ENCODE measurements at regions not wholly inside any gene's neighbourhood (a gene's known extent, or its start where the extent isn't known, plus 50 kb on each side); places are given as distances from the start of the nearest gene placed in this dataset.
A peak's percentile ranks its signal among the peaks of the same experiment; 100 is the strongest.
"Not testable (repeated sequence)": the region's sequence is repeated elsewhere in the genome, so short reads cannot be mapped to it uniquely, and the experiment has no call there.

- DNase-seq, result no peak
These were observed 145.6 kb downstream of the HSD17B3 start for GRCh38 chr9:96156171-96156974.

GRCh38 chr9:96154081-96154480 lies 147.9 kb downstream of the HSD17B3 start:
- no peak for DNase-seq

GRCh38 chr9:96152550-96152949 lies 149.4 kb downstream of the HSD17B3 start:
- no peak for DNase-seq

DNA sequence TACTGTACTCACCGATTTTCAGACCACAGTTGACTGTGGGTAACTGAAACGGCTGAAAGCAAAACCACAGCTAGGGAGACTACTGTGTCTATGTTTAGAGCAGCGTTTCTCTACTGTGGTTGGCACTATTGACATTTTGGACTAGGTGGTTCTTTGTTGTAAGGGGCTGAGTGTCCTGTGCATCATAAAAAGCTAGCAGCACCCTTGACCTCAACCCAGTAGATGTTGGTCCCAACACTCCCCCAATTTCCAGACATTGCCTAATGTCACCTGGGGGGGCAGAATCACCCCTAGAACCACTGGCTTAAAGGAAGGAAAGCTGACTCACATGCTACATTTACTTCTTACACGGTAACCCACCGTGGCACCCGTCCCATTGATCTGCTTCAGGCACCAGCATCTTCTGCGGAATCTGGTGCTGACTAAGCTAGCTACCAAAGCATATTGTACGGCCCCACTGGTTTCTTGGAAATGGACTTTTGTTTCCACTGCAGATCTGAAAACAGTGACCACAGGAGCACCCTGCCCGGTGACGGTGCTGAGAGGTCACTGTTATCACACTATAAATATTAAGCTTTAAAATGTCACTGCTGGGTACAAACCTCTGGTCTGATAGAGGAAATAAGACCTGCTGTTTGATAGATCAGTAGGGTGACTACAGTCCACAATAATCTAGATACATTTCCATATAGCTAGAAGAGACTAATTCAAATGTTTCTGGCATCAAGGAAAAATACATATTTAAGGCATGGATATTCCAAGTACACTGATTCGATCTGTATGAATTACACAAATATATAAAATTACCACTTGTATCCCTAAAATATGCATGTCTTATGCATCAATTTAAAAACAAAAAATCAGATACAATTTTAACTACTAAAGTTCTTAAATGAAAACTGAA lies 151.4 kb downstream of the HSD17B3 start:
- DNase-seq, result no peak

GRCh38 chr9:96149533-96150280 lies 152.3 kb downstream of the HSD17B3 start:
- no peak for DNase-seq

- no peak for DNase-seq
These were observed 153.1 kb downstream of the HSD17B3 start for GRCh38 chr9:96148634-96149532.

DNA sequence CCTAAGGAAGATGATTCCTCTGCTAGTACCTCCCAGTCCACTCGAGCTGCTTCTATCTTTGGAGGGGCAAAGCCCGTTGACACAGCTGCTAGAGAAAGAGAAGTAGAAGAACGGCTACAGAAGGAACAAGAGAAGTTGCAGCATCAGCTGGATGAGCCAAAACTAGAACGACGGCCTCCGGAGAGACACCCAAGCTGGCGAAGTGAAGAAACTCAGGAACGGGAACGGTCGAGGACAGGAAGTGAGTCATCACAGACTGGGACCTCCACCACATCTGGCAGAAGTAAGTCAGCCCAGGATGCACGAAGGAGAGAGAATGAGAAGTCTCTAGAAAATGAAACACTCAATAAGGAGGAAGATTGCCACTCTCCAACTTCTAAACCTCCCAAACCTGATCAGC lies 154.9 kb downstream of the HSD17B3 start:
- not testable (repeated sequence) for DNase-seq

GRCh38 chr9:96141666-96142065 lies 160.3 kb downstream of the HSD17B3 start:
- DNase-seq, result no peak

- DNase-seq, result no peak
These were observed 160.9 kb downstream of the HSD17B3 start for GRCh38 chr9:96141128-96141474.

GRCh38 chr9:96140296-96141127 lies 161.5 kb downstream of the HSD17B3 start:
- DNase-seq, result no peak

DNA sequence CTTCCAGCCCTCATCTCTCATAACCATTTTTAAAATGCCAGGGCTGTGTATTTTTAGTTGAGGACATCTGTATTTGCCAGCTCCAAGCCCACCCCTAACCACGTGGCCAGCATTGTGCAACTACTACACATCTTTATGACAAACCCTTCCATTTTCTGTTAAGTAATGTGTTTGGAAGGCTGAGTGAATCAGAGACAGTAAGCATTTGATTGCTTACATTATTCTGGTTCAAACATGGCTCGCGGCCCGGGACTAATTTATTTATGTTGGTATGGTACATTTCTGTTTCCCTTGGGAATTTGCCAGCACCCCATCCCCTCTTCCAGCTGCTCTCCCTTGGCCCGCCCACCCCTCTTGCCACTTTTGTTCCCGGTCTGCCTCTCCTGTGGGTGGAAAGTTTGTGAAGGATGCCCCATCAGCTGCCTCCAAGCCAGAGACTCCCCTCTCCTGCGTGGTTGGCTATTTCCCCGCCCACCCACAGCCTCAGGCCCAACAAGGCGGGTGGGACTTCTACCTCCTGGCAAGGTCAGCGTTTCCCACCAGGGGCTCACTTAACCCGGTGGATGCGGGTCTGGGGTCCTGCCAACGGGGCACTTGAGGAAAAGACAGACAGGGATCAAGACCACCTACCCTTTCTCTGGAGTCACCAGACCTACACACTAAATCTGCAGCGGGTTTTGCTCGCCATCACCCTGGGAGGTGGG lies 162.2 kb downstream of the HSD17B3 start:
- no peak for DNase-seq

DNA sequence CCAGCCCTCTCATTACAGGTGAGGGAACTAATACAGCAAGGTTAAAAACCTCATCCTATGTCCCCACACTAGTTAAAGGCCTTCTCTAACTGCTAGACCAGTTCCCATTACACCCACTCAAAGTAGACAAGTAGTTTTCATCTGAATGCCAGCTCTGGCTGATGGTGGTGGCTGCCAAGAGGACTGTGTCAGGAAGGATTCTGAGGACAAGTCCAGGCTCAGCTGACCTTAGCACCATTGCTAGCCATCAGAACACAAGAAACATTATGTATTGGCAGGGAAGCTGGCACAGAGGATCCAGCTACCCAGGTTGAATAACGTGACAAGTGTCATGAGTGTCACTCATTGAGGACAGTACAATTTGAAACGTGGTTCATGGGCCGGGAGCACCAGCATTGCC lies 163.4 kb downstream of the HSD17B3 start:
- no peak for DNase-seq

DNA sequence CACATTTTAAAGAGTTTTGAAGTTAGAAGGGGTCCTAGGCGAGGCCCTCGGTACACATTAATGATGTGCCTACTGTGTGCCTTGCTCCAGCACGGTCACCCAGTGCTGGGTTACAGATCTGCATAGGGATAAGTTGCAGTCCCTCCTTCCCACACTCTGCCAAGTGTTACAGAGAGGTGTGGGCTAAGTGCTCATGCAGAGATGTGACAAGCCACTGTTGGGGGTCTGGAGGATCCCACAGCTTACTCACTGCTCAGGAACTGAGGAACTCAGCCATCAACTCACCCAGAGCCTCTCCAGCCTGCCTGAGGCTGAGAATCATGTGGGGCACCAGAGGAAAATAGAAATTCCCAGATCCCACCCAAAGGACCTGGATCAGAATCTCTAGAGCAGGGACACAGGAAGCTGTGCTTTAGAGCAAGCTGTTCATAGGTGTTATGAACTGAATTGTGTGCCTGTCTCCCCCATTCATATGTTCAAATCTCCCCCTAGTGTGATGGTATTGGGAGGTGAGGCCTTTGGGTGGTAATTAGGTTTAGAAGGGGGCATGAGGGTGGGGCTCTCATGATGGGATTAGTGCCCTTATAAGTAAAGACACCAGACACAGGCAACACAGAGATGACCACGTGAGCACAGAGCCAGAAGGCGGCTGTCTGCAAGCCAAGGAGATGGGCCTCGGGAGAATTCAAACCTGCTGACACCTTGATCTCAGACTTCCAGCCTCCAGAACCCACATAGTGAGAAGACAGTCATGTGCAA lies 164.1 kb downstream of the HSD17B3 start:
- no peak for DNase-seq

DNA sequence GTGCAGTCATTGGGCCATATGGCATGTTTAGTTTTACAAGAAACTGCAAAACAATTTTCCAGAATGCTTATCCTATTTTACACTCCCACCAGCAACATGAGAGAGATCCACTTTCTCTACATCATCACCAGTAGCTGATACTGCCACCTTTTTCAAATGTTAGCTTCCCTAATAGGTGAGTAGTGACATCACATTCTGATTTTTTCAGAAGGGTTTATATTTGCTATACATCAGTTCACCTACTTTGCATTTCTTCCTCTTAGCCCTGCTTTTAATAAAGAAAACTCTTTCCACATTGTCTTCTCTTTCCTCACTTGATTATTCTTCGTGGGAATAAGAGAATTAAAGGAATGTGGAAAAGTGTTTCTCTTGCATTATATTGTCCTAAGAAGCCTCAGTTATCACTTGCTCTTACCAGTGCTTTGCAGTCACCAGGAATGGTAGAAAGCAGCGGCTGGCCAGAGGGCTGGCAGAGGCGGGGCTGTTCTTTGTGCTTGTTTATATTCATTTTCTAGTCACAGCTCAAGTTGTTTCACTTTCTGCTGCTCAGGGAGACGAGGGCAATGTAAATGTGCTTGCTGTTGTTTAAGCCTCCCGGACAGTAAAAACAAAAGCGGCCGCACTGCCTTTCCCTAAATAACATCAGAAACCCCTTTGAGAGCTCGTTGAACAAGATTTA lies 164.8 kb downstream of the HSD17B3 start:
- peak; percentile 53 for DNase-seq

GRCh38 chr9:96135753-96136290 lies 166.2 kb downstream of the HSD17B3 start:
- no peak for DNase-seq

DNA sequence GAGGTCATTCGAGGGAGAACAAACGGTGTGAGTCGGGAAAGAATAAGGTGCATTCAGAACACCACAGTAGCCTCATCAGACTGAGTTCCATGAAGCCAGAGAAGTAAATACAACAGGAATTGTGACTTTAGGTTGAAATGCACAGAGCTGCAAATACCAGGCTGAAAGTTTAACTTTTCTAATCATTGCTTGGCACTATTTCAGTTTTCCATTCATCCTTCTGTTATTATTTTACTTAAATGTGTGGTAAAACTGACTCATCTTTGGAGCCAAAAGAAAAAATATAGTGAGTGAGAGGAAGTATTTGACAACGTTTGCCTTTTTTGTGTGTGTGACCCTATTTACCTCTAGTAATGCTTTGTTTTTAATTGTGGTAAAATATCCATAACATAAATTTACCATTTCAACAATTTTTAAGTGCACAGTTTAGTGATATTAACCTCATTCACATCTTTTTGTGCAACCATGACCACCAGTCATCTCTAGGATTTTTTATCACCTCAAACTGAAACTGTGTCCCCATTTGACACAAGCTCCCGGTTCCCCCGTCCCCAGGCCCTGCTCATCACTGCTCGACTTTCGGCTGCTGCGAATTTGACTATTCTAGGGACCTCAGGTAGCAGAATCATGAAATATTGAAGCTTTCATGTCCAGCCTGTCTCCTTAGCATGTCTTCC lies 166.8 kb downstream of the HSD17B3 start:
- no peak for DNase-seq

DNA sequence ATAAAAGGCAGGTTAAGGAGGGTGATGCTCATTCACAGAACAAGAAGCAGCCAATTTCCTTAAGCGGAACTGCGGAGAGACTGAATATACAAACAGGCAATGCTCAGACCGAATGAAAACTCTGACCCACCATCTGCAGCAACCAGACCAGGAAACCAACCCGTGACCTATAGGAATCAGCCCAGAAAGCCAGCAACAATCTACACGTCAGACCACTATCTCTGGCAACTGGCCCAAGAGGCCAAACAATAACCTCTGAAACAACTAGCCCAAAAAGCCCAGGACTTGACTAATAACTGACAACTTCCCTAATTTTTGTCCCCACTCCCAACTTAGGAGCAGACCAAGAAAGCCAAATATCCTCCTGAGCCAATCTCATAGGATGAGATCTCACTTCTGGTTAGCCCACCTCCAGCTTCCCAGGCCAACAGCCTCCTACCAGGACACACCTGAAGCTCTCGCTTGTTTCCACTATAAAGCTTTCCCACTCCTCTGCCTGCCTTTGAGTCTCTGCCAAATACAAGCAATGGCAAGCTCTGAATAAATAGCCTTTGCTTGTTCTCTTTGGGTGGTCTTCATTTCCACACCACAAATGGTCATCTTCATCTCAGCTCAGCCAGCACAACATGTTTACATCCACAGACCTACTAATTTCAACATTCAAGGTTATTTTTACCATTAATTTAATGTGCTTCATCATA lies 168.5 kb downstream of the HSD17B3 start:
- DNase-seq, result no peak

GRCh38 chr9:96131825-96132224 lies 170.2 kb downstream of the HSD17B3 start:
- DNase-seq, result no peak

Measured in NCI-H526 treated with DMSO at 0.1 percent for 48 hours (cell line).